GM23248 (cell line): ENCODE measurements at regions not wholly inside any gene's neighbourhood (a gene's known extent, or its start where the extent isn't known, plus 50 kb on each side); places are given as distances from the start of the nearest gene placed in this dataset.

Experiments used
- DNase-seq: peaks from one replicate; pipeline ENCODE4 v3.0.0-alpha.2; 2015
- H2AFZ ChIP-seq: fragments of 200-600 bp; sonication (generic); 2 replicates; pipeline ENCODE4 v1.6.1; 2016; ENCODE audit warnings: antibody characterized with exemption
- H3F3A ChIP-seq: fragments of 200-600 bp; sonication (generic); 2 replicates; pipeline ENCODE4 v1.6.1; 2016; ENCODE audit warnings: mild to moderate bottlenecking, antibody characterized with exemption, mixed run types; ENCODE audit not compliant: insufficient read depth
- H3K27ac ChIP-seq: fragments of 200-600 bp; sonication (generic); 2 replicates; pipeline ENCODE4 v1.5.1; 2016; ENCODE audit warnings: mild to moderate bottlenecking
- H3K27me3 ChIP-seq: fragments of 200-600 bp; sonication (generic); replicated peaks from 2 replicates; pipeline ENCODE4 v1.6.1; 2016; ENCODE audit warnings: mild to moderate bottlenecking; ENCODE audit not compliant: insufficient read depth
- H3K36me3 ChIP-seq: fragments of 200-600 bp; sonication (generic); 2 replicates; pipeline ENCODE4 v1.6.1; 2016; ENCODE audit warnings: low read depth, mild to moderate bottlenecking
- H3K4me1 ChIP-seq: fragments of 200-600 bp; sonication (generic); 2 replicates; pipeline ENCODE4 v1.6.1; 2016; ENCODE audit warnings: mild to moderate bottlenecking; ENCODE audit not compliant: insufficient read depth
- H3K4me2 ChIP-seq: fragments of 200-600 bp; sonication (generic); one replicate; pipeline ENCODE4 v1.6.1; 2016; ENCODE audit warnings: mild to moderate bottlenecking; ENCODE audit not compliant: unreplicated experiment
- H3K4me3 ChIP-seq: fragments of 200-600 bp; sonication (generic); 2 replicates; pipeline ENCODE4 v1.5.1; 2016; ENCODE audit warnings: mild to moderate bottlenecking
- H3K79me2 ChIP-seq: fragments of 200-600 bp; sonication (generic); 2 replicates; pipeline ENCODE4 v1.6.1; 2016; ENCODE audit warnings: mild to moderate bottlenecking; ENCODE audit not compliant: insufficient read depth
- H3K9ac ChIP-seq: fragments of 200-600 bp; sonication (generic); 2 replicates; pipeline ENCODE4 v1.6.1; 2016; ENCODE audit warnings: mild to moderate bottlenecking
- H3K9me2 ChIP-seq: fragments of 200-600 bp; sonication (generic); 2 replicates; pipeline ENCODE4 v1.6.1; 2016; ENCODE audit warnings: mixed run types, mild to moderate bottlenecking, moderate library complexity; ENCODE audit not compliant: insufficient read depth
- H3K9me3 ChIP-seq: fragments of 200-600 bp; sonication (generic); one replicate; pipeline ENCODE4 v1.6.1; 2017; ENCODE audit warnings: low read depth
- H4K20me1 ChIP-seq: fragments of 200-600 bp; sonication (generic); 2 replicates; pipeline ENCODE4 v1.6.0; 2016; ENCODE audit not compliant: insufficient read depth
- EZH2 ChIP-seq: fragments of 200-600 bp; sonication (generic); IDR thresholded peaks from 2 replicates; pipeline ENCODE4 v1.6.1; 2018; ENCODE audit warnings: antibody characterized with exemption, mild to moderate bottlenecking; ENCODE audit not compliant: insufficient read depth, poor library complexity, severe bottlenecking
- EZH2phosphoT487 ChIP-seq: fragments of 200-600 bp; sonication (generic); IDR thresholded peaks from 2 replicates; pipeline ENCODE4 v1.6.1; 2018; ENCODE audit warnings: antibody characterized with exemption, moderate library complexity, mild to moderate bottlenecking, low read depth; ENCODE audit not compliant: insufficient read depth
- WGBS, 2 experiments: methylation state at CpG; one replicate each; pipeline ENCODE4 v1.1.6; 2015 to 2017; ENCODE audit warnings: low lambda C conversion rate in 2 of 2, low coverage in 1 of 2; ENCODE audit errors: missing lambda C conversion rate in 2 of 2; 5-methylcytosine and 5-hydroxymethylcytosine counted together
- in situ Hi-C: fragments of 300-500 bp; cut with MboI; formaldehyde crosslinking; loops from 2 replicates; pipeline ENCODE4 v1.15.0; 2020

GRCh38 chr1:83741348-83741747 lies 257.6 kb downstream of the TTLL7 start:
- no peaks in the 10 kb centered on the region for H3K79me2 ChIP-seq
- no peaks in the 10 kb centered on the region for H3K36me3 ChIP-seq
- in situ Hi-C loops = no loop called here

GRCh38 chr1:83735526-83735925 lies 263.4 kb downstream of the TTLL7 start:
- Histone ChIP-seq H3K9me2 (no peaks in the 10 kb centered on the region), H3K79me2 (no peaks in the 10 kb centered on the region), H3K27ac (no peak overlapping the region), H3K4me3 (no peak overlapping the region), H2AFZ (no peak overlapping the region), H3K4me2 (no peak overlapping the region), H3K36me3 (no peaks in the 10 kb centered on the region), H3K9me3 (no peaks in the 10 kb centered on the region), H4K20me1 (no peaks in the 10 kb centered on the region), H3K9ac (no peak overlapping the region), H3K4me1 (no peaks in the 10 kb centered on the region), H3F3A (no peaks in the 10 kb centered on the region), H3K27me3 (no peaks in the 10 kb centered on the region)
- DNase-seq = no peak
- in situ Hi-C loops = no loop called here
- 31 to 37% methylated on average over 3 of the region's 3 CpGs for WGBS, 2 experiments
- TF ChIP-seq EZH2phosphoT487 = no peak
- no peak for TF ChIP-seq EZH2

More at GRCh38 chr1:83741348-83741747, 257.6 kb downstream of the TTLL7 start:
- 78 to 84% methylated on average over 2 of the region's 2 CpGs for WGBS, 2 experiments
- Histone ChIP-seq H3K4me2 (no peak overlapping the region), H3K9me3 (no peaks in the 10 kb centered on the region), H3F3A (no peaks in the 10 kb centered on the region), H3K27ac (no peak overlapping the region), H3K4me3 (no peak overlapping the region), H3K27me3 (no peaks in the 10 kb centered on the region), H4K20me1 (no peaks in the 10 kb centered on the region), H2AFZ (no peak overlapping the region), H3K4me1 (no peaks in the 10 kb centered on the region), H3K9ac (no peak overlapping the region), H3K9me2 (no peaks in the 10 kb centered on the region)
- TF ChIP-seq EZH2 = no peak
- no peak for TF ChIP-seq EZH2phosphoT487
- DNase-seq = no peak

GRCh38 chr1:83734420-83734819 lies 264.5 kb downstream of the TTLL7 start:
- Histone ChIP-seq H3K9me2 (no peaks in the 10 kb centered on the region), H3K79me2 (no peaks in the 10 kb centered on the region), H3K4me2 (no peak overlapping the region), H3K9me3 (no peaks in the 10 kb centered on the region), H3F3A (no peaks in the 10 kb centered on the region), H2AFZ (no peak overlapping the region), H3K27me3 (no peaks in the 10 kb centered on the region), H4K20me1 (no peaks in the 10 kb centered on the region), H3K4me1 (no peaks in the 10 kb centered on the region), H3K9ac (no peak overlapping the region), H3K36me3 (no peaks in the 10 kb centered on the region), H3K4me3 (no peak overlapping the region), H3K27ac (no peak overlapping the region)
- in situ Hi-C loops = no loop called here
- TF ChIP-seq EZH2 (no peak), EZH2phosphoT487 (no peak)
- 62 to 65% methylated on average over 13 of the region's 13 CpGs for WGBS, 2 experiments
- DNase-seq = no peak

DNA sequence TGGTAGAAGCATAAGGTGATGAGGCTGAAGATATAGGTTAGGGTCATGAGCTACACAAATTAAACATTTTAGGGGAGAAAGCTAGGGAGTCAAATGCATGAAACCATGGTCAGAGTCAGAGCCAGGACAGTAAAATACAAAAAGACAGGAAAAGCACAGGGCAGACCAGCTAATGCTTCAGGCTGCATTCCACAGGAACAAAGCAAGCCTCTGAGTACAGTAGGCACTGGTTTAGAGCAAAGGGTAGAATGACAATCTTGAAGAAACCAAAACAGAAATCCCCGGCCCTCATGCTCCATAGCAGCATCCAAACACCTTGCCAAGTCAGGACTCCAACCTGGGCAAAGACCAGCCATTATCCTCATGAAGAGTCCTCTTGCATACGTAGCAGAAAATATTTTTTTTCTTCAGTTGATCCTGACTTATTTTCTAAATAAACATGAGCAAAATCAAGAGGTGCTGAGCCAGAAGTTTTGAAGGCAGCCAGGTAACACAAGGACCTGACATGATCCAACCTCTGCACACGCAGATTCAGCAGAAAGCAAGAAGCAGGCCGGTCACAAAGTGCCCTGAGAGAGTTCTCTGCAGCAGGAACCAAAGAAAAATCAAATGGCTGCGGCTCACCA lies 273.1 kb downstream of the TTLL7 start:
- DNase-seq = no peak
- Histone ChIP-seq H3K27me3 (no peaks in the 10 kb centered on the region), H2AFZ (no peak overlapping the region), H3F3A (no peaks in the 10 kb centered on the region), H3K27ac (no peak overlapping the region), H3K4me2 (no peak overlapping the region), H3K9ac (no peak overlapping the region), H3K9me3 (no peaks in the 10 kb centered on the region), H3K4me3 (no peak overlapping the region), H4K20me1 (no peaks in the 10 kb centered on the region), H3K36me3 (no peaks in the 10 kb centered on the region), H3K79me2 (no peaks in the 10 kb centered on the region), H3K9me2 (no peaks in the 10 kb centered on the region), H3K4me1 (no peaks in the 10 kb centered on the region)
- TF ChIP-seq EZH2phosphoT487 (no peak), EZH2 (no peak)
- 37 to 48% methylated on average over 5 of the region's 5 CpGs for WGBS, 2 experiments
- in situ Hi-C loops = no loop called here

- no peaks in the 10 kb centered on the region for H3F3A ChIP-seq
- H3K27me3 ChIP-seq = no peaks in the 10 kb centered on the region
- no peak overlapping the region for H2AFZ ChIP-seq
- 43 to 48% methylated on average over 6 of the region's 6 CpGs for WGBS, 2 experiments
- no peak overlapping the region for H3K4me2 ChIP-seq
- in situ Hi-C loops = no loop called here
- no peaks in the 10 kb centered on the region for H3K79me2 ChIP-seq
- no peaks in the 10 kb centered on the region for H3K4me1 ChIP-seq
- no peak overlapping the region for H3K4me3 ChIP-seq
- H4K20me1 ChIP-seq = no peaks in the 10 kb centered on the region
- no peak overlapping the region for H3K27ac ChIP-seq
- H3K9me3 ChIP-seq = no peaks in the 10 kb centered on the region
- H3K9me2 ChIP-seq = no peaks in the 10 kb centered on the region
- H3K36me3 ChIP-seq = no peaks in the 10 kb centered on the region
- no peak for TF ChIP-seq EZH2
- TF ChIP-seq EZH2phosphoT487 = no peak
- no peak overlapping the region for H3K9ac ChIP-seq
- DNase-seq = no peak
Observed at GRCh38 chr1:83718338-83718737, 280.6 kb downstream of the TTLL7 start.
